HCT116 (cell line): ENCODE measurements at regions not wholly inside any gene's neighbourhood (a gene's known extent, or its start where the extent isn't known, plus 50 kb on each side); places are given as distances from the start of the nearest gene placed in this dataset.

Experiments used
- CTCF ChIP-seq, 3 experiments: fragments of 200-600 bp in 1 of 3; sonication (generic) in 1 of 3; IDR thresholded peaks in 2 of 3; conservative IDR thresholded peaks in 1 of 3; 2 replicates each; pipeline ENCODE4 v1.5.1; 2012 to 2017; ENCODE audit warnings: low read depth in 2 of 3, low read length in 2 of 3, antibody characterized with exemption in 1 of 3, borderline replicate concordance in 1 of 3, control low read depth in 1 of 3, mild to moderate bottlenecking in 1 of 3, mixed read lengths in 1 of 3, mixed run types in 1 of 3, moderate library complexity in 1 of 3; ENCODE audit not compliant: insufficient read depth in 1 of 3
- EGR1 ChIP-seq: IDR thresholded peaks from 2 replicates; pipeline ENCODE4 v1.6.1; 2012; ENCODE audit warnings: low read depth
- EZH2 ChIP-seq: fragments of 200-600 bp; sonication (generic); IDR thresholded peaks from 2 replicates; pipeline ENCODE4 v1.6.1; 2017; ENCODE audit warnings: antibody characterized with exemption, mixed run types
- EZH2phosphoT487 ChIP-seq: fragments of 200-600 bp; IDR thresholded peaks from 2 replicates; pipeline ENCODE4 v1.6.1; 2018; ENCODE audit warnings: antibody characterized with exemption, borderline replicate concordance
- POLR2A ChIP-seq: IDR thresholded peaks from 2 replicates; pipeline ENCODE4 v1.7.0; 2011; ENCODE audit warnings: borderline replicate concordance; ENCODE audit not compliant: insufficient read depth, insufficient read length; ENCODE audit errors: extremely low read depth
- POLR2AphosphoS5 ChIP-seq: IDR thresholded peaks from 2 replicates; pipeline ENCODE4 v1.6.1; 2011; ENCODE audit warnings: mild to moderate bottlenecking, low read depth, low read length, moderate library complexity
- REST ChIP-seq: IDR thresholded peaks from 2 replicates; pipeline ENCODE4 v1.6.1; 2012; ENCODE audit warnings: low read depth
- SP1 ChIP-seq: IDR thresholded peaks from 2 replicates; pipeline ENCODE4 v1.6.1; 2012; ENCODE audit warnings: low read depth
- SRF ChIP-seq: IDR thresholded peaks from 2 replicates; pipeline ENCODE4 v1.6.1; 2012; ENCODE audit warnings: low read depth
- YY1 ChIP-seq: IDR thresholded peaks from 2 replicates; pipeline ENCODE4 v1.6.1; 2011; ENCODE audit warnings: low read length, low read depth, moderate library complexity, mild to moderate bottlenecking; ENCODE audit not compliant: insufficient replicate concordance; ENCODE audit errors: extremely low read depth
- ZBTB33 ChIP-seq: IDR thresholded peaks from 2 replicates; pipeline ENCODE4 v1.6.1; 2011; ENCODE audit warnings: mild to moderate bottlenecking, low read length, moderate library complexity; ENCODE audit not compliant: insufficient replicate concordance; ENCODE audit errors: extremely low read depth
- ZFX ChIP-seq: fragments of 450-650 bp; IDR thresholded peaks from 2 replicates; pipeline ENCODE4 v1.6.1; 2017

GRCh38 chr3:38967693-38967989 is 84.1 kb downstream of the SCN11A start:
- TF ChIP-seq CTCF (IDR thresholded peaks at IDR 0.05 in 2 of 3, conservative IDR thresholded peaks at IDR 0.05 in 1 of 3; ENCODE audit: borderline replicate concordance in 1 of 3, insufficient read depth in 1 of 3, low read depth in 2 of 3, low read length in 2 of 3) (no peak), EZH2 (no peak), POLR2A (no peak), ZBTB33 (no peak), POLR2AphosphoS5 (no peak), REST (no peak), SRF (no peak), EGR1 (no peak), ZFX (no peak), SP1 (no peak), YY1 (no peak), EZH2phosphoT487 (no peak)
